Prostate gland (tissue), 2 donors: ENCODE measurements at regions not wholly inside any gene's neighbourhood (a gene's known extent, or its start where the extent isn't known, plus 50 kb on each side); places are given as distances from the start of the nearest gene placed in this dataset.

Source experiments
- DNase-seq: peaks from one replicate; pipeline ENCODE4 v3.0.0-alpha.2; 2019; ENCODE audit warnings: low spot score
- H3K27ac ChIP-seq, 2 donors: fragments of 200-600 bp; sonication (generic); 2 replicates each; pipeline ENCODE4 v1.5.1; 2017 to 2019
- H3K27me3 ChIP-seq: fragments of 200-600 bp; sonication (generic); replicated peaks from 2 replicates; pipeline ENCODE4 v1.5.1; 2019; ENCODE audit not compliant: insufficient read depth
- H3K36me3 ChIP-seq, 2 donors: fragments of 200-600 bp; sonication (generic); 1 replicate in 1 of 2; 2 replicates in 1 of 2; pipeline versions ENCODE4 v1.5.1 to v1.8.1; 2017 to 2019
- H3K4me1 ChIP-seq: fragments of 200-600 bp; sonication (generic); replicated peaks from 2 replicates; pipeline ENCODE4 v1.5.1; 2019
- H3K4me3 ChIP-seq, 2 donors: fragments of 200-600 bp; sonication (generic); 2 replicates each; pipeline ENCODE4 v1.5.1; 2017 to 2019
- H3K9me3 ChIP-seq: fragments of 200-600 bp; sonication (generic); 2 replicates; pipeline ENCODE4 v1.5.1; 2017
- CTCF ChIP-seq, 4 experiments: fragments of 200-600 bp in 2 of 4; fragments of 450-650 bp in 2 of 4; sonication (generic) in 2 of 4; IDR thresholded peaks; 1 replicate in 3 of 4; 2 replicates in 1 of 4; pipeline ENCODE4 v1.5.1; 2016 to 2019; ENCODE audit warnings: antibody characterized with exemption in 4 of 4, mild to moderate bottlenecking in 2 of 4, moderate library complexity in 2 of 4
- POLR2A ChIP-seq: fragments of 450-650 bp; IDR thresholded peaks from one replicate; pipeline ENCODE4 v1.6.1; 2016; ENCODE audit warnings: antibody characterized with exemption, mild to moderate bottlenecking
- POLR2AphosphoS5 ChIP-seq: sonication (generic); formaldehyde crosslinking; IDR thresholded peaks from one replicate; pipeline ENCODE4 v1.6.1; 2017; ENCODE audit warnings: antibody characterized with exemption
- WGBS: methylation state at CpG from one replicate; pipeline ENCODE4 v1.1.5; 2018; 5-methylcytosine and 5-hydroxymethylcytosine counted together
- intact Hi-C: fragments of 100-400 bp; cut with DNase I; formaldehyde crosslinking; loops from one replicate; pipeline ENCODE4 v1.14.2; 2022

GRCh38 chr9:129480745-129481144 lies 140.2 kb downstream of the C9orf50 start:
- Histone ChIP-seq H3K27ac (peak overlapping the region; percentile 99 to 100), H3K36me3 (no peaks in the 10 kb centered on the region), H3K9me3 (no peaks in the 10 kb centered on the region), H3K4me3 (no peak overlapping the region), H3K27me3 (no peaks in the 10 kb centered on the region), H3K4me1 (peaks cover 17% of the 10 kb centered on the region)
- WGBS = 92% methylated on average over 1 of the region's 1 CpG
- TF ChIP-seq POLR2A (no peak), POLR2AphosphoS5 (no peak), CTCF (IDR thresholded peaks at IDR 0.05) (no peak)
- intact Hi-C loops = loop anchor here (2.0 to 5.0 kb wide), 3 partner anchors 20 to 163 kb away; no protein-coding TSS in a partner anchor
- DNase-seq = no peak

GRCh38 chr9:129480227-129480626 lies 140.7 kb downstream of the C9orf50 start:
- WGBS = 50% methylated on average over 12 of the region's 12 CpGs
- Histone ChIP-seq H3K27me3 (no peaks in the 10 kb centered on the region), H3K27ac (peak overlapping the region; percentile 99 to 100), H3K36me3 (no peaks in the 10 kb centered on the region), H3K4me3 (no peak overlapping the region), H3K9me3 (no peaks in the 10 kb centered on the region), H3K4me1 (peaks cover 17% of the 10 kb centered on the region)
- intact Hi-C loops = loop anchor here (2.0 to 5.0 kb wide), 3 partner anchors 19 to 163 kb away; no protein-coding TSS in a partner anchor
- no peak for DNase-seq
- no peak for TF ChIP-seq POLR2AphosphoS5
- TF ChIP-seq CTCF (IDR thresholded peaks at IDR 0.05) = peak in 1 of 4 experiments; percentile 5

- no peaks in the 10 kb centered on the region for H3K27me3 ChIP-seq
- no peak for TF ChIP-seq POLR2AphosphoS5
- TF ChIP-seq POLR2A = no peak
- TF ChIP-seq CTCF (IDR thresholded peaks at IDR 0.05) = no peak
- intact Hi-C loops = loop anchor here (2.0 to 5.0 kb wide), 3 partner anchors 19 to 162 kb away; no protein-coding TSS in a partner anchor
- no peak overlapping the region for H3K4me3 ChIP-seq
- no peak for DNase-seq
- peak overlapping the region; percentile 99 to 100 for H3K27ac ChIP-seq
- 79% methylated on average over 7 of the region's 7 CpGs for WGBS
- H3K4me1 ChIP-seq = peaks cover 17% of the 10 kb centered on the region
- H3K9me3 ChIP-seq = no peaks in the 10 kb centered on the region
- H3K36me3 ChIP-seq = no peaks in the 10 kb centered on the region
Measured at GRCh38 chr9:129479631-129480011, 141.3 kb downstream of the C9orf50 start.

GRCh38 chr9:129478961-129479630 lies 141.8 kb downstream of the C9orf50 start:
- peak in 1 of 4 experiments; percentile 8 for TF ChIP-seq CTCF (IDR thresholded peaks at IDR 0.05)
- no peak for TF ChIP-seq POLR2A
- TF ChIP-seq POLR2AphosphoS5 = no peak
- H3K36me3 ChIP-seq = no peaks in the 10 kb centered on the region
- no peak for DNase-seq
- no peaks in the 10 kb centered on the region for H3K27me3 ChIP-seq
- H3K4me1 ChIP-seq = peaks cover 13% of the 10 kb centered on the region
- no peaks in the 10 kb centered on the region for H3K9me3 ChIP-seq
- peak overlapping the region; percentile 99 to 100 for H3K27ac ChIP-seq
- intact Hi-C loops = no loop called here
- H3K4me3 ChIP-seq = no peak overlapping the region
- 58% methylated on average over 13 of the region's 13 CpGs for WGBS

GRCh38 chr9:129478461-129478860 lies 142.4 kb downstream of the C9orf50 start:
- Histone ChIP-seq H3K9me3 (no peaks in the 10 kb centered on the region), H3K27ac (peak overlapping the region; percentile 99 to 100), H3K27me3 (no peaks in the 10 kb centered on the region), H3K4me3 (no peak overlapping the region), H3K36me3 (no peaks in the 10 kb centered on the region), H3K4me1 (peaks cover 7% of the 10 kb centered on the region)
- 92% methylated on average over 3 of the region's 3 CpGs for WGBS
- no peak for TF ChIP-seq POLR2AphosphoS5
- no peak for TF ChIP-seq CTCF (IDR thresholded peaks at IDR 0.05)
- no peak for TF ChIP-seq POLR2A
- no peak for DNase-seq
- intact Hi-C loops = no loop called here
